HCT116 (cell line): ENCODE measurements at regions not wholly inside any gene's neighbourhood (a gene's known extent, or its start where the extent isn't known, plus 50 kb on each side); places are given as distances from the start of the nearest gene placed in this dataset.

Experiments used
- ATAC-seq: fragments of 200-7000 bp; cut with Tn5 transposase; 2 replicates; pipeline ENCODE4 v1.9.1; 2020; ENCODE audit warnings: mild to moderate bottlenecking, moderate library complexity
- BruUV-seq: library from RNA; stranded (reverse); fragments of 400-500 nt; replicated peaks from 2 replicates; lab custom pipeline; 2021; lab: Mats Ljungman, UMichigan
- CTCF ChIA-PET: fragments of 300-600 bp; sonication (Branson Sonifier 250); formaldehyde crosslinking; loops from one replicate; lab custom pipeline; 2021; ENCODE audit warnings: antibody characterized with exemption; lab: Charles Lee
- POLR2A ChIA-PET: fragments of 300-600, 350-600 bp; sonication (Branson Sonifier 250); formaldehyde crosslinking; loops from one replicate; lab custom pipeline; 2021; ENCODE audit warnings: antibody characterized with exemption; lab: Charles Lee
- RAD21 ChIA-PET, 2 experiments: fragments of 300-600 bp; sonication (Branson Sonifier 250); formaldehyde crosslinking; loops; one replicate each; lab custom pipeline; 2023; ENCODE audit warnings: low total read pairs in 2 of 2; ENCODE audit not compliant: uncharacterized antibody in 2 of 2, unreplicated experiment in 2 of 2, low non-redundant PET in 1 of 2; lab: Charles Lee
- DNase-seq: peaks from one replicate; pipeline ENCODE4 v3.0.0-alpha.2; 2010; ENCODE audit warnings: low read depth, low spot score
- H2AFZ ChIP-seq: fragments of 200-600 bp; shearing (Covaris generic), sonication (generic); 2 replicates; pipeline ENCODE4 v1.6.1; 2017; ENCODE audit warnings: low read depth, mixed run types, mixed read lengths, antibody characterized with exemption, low read length; ENCODE audit not compliant: poor library complexity, severe bottlenecking
- H3K27ac ChIP-seq: 2 replicates; pipeline ENCODE4 v1.5.1; 2012; ENCODE audit warnings: low read depth, low read length
- H3K27me3 ChIP-seq: fragments of 200-600 bp; sonication (generic); 2 replicates; pipeline ENCODE4 v1.6.1; 2016; ENCODE audit warnings: mixed run types, low read length, mixed read lengths; ENCODE audit not compliant: insufficient read depth
- H3K36me3 ChIP-seq, 2 experiments: fragments of 200-500 bp in 1 of 2; fragments of 200-600 bp in 1 of 2; sonication (Bioruptor generic) in 1 of 2; sonication (generic) in 1 of 2; 2 replicates each; pipeline versions ENCODE4 v1.5.1 to v1.6.1; 2014 to 2016; ENCODE audit warnings: low read length in 2 of 2, inconsistent platforms in 1 of 2, mixed read lengths in 1 of 2, mixed run types in 1 of 2; ENCODE audit not compliant: insufficient read depth in 2 of 2, control insufficient read depth in 1 of 2
- H3K4me1 ChIP-seq, 2 experiments: fragments of 200-600 bp in 1 of 2; sonication (generic) in 1 of 2; 2 replicates each; pipeline versions ENCODE4 v1.5.1 to v1.6.1; 2012 to 2017; ENCODE audit warnings: low read length in 2 of 2, inconsistent platforms in 1 of 2, mild to moderate bottlenecking in 1 of 2, mixed read lengths in 1 of 2, mixed run types in 1 of 2, moderate library complexity in 1 of 2; ENCODE audit not compliant: insufficient read depth in 2 of 2, control insufficient read depth in 1 of 2
- H3K4me2 ChIP-seq: fragments of 200-600 bp; sonication (generic); 2 replicates; pipeline ENCODE4 v1.6.1; 2017; ENCODE audit warnings: mixed run types, low read length, mixed read lengths
- H3K4me3 ChIP-seq, 2 experiments: fragments of 200-600 bp in 1 of 2; sonication (generic) in 1 of 2; replicated peaks in 1 of 2; 2 replicates each; pipeline ENCODE4 v1.5.1; 2011 to 2016; ENCODE audit warnings: low read length in 2 of 2, control low read depth in 1 of 2, low read depth in 1 of 2, mild to moderate bottlenecking in 1 of 2, mixed read lengths in 1 of 2, mixed run types in 1 of 2
- H3K79me2 ChIP-seq: fragments of 200-600 bp; sonication (generic); 2 replicates; pipeline ENCODE4 v1.6.1; 2017; ENCODE audit warnings: mild to moderate bottlenecking, mixed run types, low read length, moderate library complexity, mixed read lengths; ENCODE audit not compliant: insufficient read depth
- H3K9ac ChIP-seq: fragments of 200-600 bp; sonication (generic); 2 replicates; pipeline ENCODE4 v1.6.1; 2016; ENCODE audit warnings: low read length, mixed read lengths
- H3K9me2 ChIP-seq: fragments of 200-600 bp; sonication (generic), shearing (Covaris generic); 2 replicates; pipeline ENCODE4 v1.6.1; 2017; ENCODE audit warnings: mixed run types, mild to moderate bottlenecking, moderate library complexity; ENCODE audit not compliant: insufficient read depth
- H3K9me3 ChIP-seq, 2 experiments: fragments of 200-500 bp in 1 of 2; fragments of 200-600 bp in 1 of 2; sonication (Bioruptor generic) in 1 of 2; sonication (generic) in 1 of 2; 2 replicates each; pipeline ENCODE4 v1.6.1; 2014 to 2017; ENCODE audit warnings: low read length in 2 of 2, mixed read lengths in 2 of 2, inconsistent platforms in 1 of 2, low read depth in 1 of 2, mild to moderate bottlenecking in 1 of 2, mixed run types in 1 of 2, moderate library complexity in 1 of 2; ENCODE audit not compliant: control insufficient read depth in 1 of 2, insufficient read depth in 1 of 2
- H4K20me1 ChIP-seq: fragments of 200-600 bp; sonication (generic), shearing (Covaris generic); 2 replicates; pipeline ENCODE4 v1.6.1; 2017; ENCODE audit warnings: mixed run types, mild to moderate bottlenecking, moderate library complexity; ENCODE audit not compliant: insufficient read depth
- ELF1 ChIP-seq: IDR thresholded peaks from 2 replicates; pipeline ENCODE4 v1.6.1; 2012; ENCODE audit warnings: low read depth, borderline replicate concordance
- intact Hi-C: fragments of 100-400 bp; cut with micrococcal nuclease; formaldehyde crosslinking; loops from 2 replicates; pipeline ENCODE4 v1.10.0; 2022
- TF ChIP-seq, protein P1 (sequence below): IDR thresholded peaks from 2 replicates; pipeline ENCODE4 v1.6.1; 2012
- TF ChIP-seq, protein P2 (sequence below): IDR thresholded peaks from 2 replicates; pipeline ENCODE4 v1.6.1; 2011; ENCODE audit warnings: mild to moderate bottlenecking, low read length, moderate library complexity; ENCODE audit not compliant: insufficient replicate concordance; ENCODE audit errors: extremely low read depth
- TF ChIP-seq, protein P3 (sequence below): IDR thresholded peaks from 2 replicates; pipeline ENCODE4 v1.6.1; 2012; ENCODE audit warnings: low read depth

DNA sequence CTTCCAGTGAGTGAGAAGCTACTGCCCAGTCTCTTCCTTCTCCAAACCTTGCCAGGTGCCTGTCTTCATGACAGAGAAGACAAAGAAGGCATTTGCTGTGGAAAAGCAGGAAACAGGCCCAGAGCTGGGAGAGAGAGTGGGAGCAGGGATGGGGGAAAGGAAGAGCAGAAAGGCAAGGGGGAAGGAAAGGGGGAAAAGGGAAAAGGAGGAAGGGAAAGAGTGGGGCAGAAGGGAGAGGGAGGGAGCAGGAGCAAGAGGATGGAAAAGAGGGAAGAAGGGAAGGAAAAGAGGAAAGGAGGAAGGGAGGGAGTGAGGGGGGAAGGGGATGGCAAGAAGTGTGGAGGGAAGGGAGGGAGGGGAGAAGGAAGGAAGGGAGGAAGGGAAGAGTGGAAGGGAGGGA is 121.2 kb upstream of the LINGO1 start (continued):
- TF ChIP-seq, protein P1, sequence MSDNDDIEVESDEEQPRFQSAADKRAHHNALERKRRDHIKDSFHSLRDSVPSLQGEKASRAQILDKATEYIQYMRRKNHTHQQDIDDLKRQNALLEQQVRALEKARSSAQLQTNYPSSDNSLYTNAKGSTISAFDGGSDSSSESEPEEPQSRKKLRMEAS: no peak
- TF ChIP-seq ELF1: no peak
- TF ChIP-seq, protein P2, sequence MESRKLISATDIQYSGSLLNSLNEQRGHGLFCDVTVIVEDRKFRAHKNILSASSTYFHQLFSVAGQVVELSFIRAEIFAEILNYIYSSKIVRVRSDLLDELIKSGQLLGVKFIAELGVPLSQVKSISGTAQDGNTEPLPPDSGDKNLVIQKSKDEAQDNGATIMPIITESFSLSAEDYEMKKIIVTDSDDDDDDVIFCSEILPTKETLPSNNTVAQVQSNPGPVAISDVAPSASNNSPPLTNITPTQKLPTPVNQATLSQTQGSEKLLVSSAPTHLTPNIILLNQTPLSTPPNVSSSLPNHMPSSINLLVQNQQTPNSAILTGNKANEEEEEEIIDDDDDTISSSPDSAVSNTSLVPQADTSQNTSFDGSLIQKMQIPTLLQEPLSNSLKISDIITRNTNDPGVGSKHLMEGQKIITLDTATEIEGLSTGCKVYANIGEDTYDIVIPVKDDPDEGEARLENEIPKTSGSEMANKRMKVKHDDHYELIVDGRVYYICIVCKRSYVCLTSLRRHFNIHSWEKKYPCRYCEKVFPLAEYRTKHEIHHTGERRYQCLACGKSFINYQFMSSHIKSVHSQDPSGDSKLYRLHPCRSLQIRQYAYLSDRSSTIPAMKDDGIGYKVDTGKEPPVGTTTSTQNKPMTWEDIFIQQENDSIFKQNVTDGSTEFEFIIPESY: no peak
- TF ChIP-seq, all 23 proteins: peak for 0

DNA sequence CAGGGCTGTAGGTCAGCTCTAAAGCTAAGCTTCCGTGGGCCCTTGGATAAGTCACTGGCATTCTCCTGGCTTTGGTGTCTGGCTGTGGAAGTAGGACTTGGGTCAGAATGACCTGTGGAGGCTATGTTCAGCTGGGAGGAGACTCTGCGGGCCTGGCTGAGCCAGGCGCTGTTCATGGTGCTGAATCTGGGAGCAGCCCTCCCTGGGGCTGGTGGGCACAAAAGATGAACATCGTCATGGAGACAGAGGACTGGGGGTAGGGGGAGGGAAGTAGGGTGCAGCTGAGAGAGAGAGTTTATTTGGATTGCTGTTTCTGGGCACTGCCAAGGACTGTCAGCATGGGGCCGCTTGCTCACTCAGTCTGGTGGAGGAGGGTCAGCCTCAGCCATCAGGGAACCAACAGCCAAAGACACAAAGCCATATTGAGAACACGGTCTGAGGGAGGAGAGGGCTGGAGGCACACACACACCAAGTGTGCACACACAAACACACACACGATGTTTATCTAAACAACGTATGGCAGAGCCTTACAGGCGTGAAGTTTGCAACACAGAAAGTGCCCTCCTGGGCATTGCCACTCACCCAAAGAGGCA is 120.7 kb upstream of the LINGO1 start:
- no peaks in the 10 kb centered on the region for H3K9me3 ChIP-seq
- ChIA-PET RAD21 (no interaction called here), CTCF (no interaction called here), POLR2A (no interaction called here)
- DNase-seq (no peak), ATAC-seq (no peak)
- H4K20me1 ChIP-seq: no peaks in the 10 kb centered on the region
- TF ChIP-seq, protein P2: no peak
- TF ChIP-seq, protein P3, sequence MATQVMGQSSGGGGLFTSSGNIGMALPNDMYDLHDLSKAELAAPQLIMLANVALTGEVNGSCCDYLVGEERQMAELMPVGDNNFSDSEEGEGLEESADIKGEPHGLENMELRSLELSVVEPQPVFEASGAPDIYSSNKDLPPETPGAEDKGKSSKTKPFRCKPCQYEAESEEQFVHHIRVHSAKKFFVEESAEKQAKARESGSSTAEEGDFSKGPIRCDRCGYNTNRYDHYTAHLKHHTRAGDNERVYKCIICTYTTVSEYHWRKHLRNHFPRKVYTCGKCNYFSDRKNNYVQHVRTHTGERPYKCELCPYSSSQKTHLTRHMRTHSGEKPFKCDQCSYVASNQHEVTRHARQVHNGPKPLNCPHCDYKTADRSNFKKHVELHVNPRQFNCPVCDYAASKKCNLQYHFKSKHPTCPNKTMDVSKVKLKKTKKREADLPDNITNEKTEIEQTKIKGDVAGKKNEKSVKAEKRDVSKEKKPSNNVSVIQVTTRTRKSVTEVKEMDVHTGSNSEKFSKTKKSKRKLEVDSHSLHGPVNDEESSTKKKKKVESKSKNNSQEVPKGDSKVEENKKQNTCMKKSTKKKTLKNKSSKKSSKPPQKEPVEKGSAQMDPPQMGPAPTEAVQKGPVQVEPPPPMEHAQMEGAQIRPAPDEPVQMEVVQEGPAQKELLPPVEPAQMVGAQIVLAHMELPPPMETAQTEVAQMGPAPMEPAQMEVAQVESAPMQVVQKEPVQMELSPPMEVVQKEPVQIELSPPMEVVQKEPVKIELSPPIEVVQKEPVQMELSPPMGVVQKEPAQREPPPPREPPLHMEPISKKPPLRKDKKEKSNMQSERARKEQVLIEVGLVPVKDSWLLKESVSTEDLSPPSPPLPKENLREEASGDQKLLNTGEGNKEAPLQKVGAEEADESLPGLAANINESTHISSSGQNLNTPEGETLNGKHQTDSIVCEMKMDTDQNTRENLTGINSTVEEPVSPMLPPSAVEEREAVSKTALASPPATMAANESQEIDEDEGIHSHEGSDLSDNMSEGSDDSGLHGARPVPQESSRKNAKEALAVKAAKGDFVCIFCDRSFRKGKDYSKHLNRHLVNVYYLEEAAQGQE: peak; percentile 74
- H3K27me3 ChIP-seq: no peaks in the 10 kb centered on the region
- H3K4me1 ChIP-seq: peaks cover 2 to 3% of the 10 kb centered on the region in 2 experiments; a peak in 3 of 4 replicates
- no peak overlapping the region for H3K4me3 ChIP-seq
- BruUV-seq: no TSS peak
- intact Hi-C loops: loop anchor here (10.0 kb wide), 1 partner anchor 49 kb away; no protein-coding TSS in a partner anchor
- no peak overlapping the region for H3K4me2 ChIP-seq
- H3K79me2 ChIP-seq: no peaks in the 10 kb centered on the region
- no peaks in the 10 kb centered on the region for H3K36me3 ChIP-seq
- no peak overlapping the region for H3K27ac ChIP-seq
- H3K9ac ChIP-seq: no peak overlapping the region
- no peaks in the 10 kb centered on the region for H3K9me2 ChIP-seq
- H2AFZ ChIP-seq: no peak overlapping the region
